ENCODE measurements at regions not wholly inside any gene's neighbourhood (a gene's known extent, or its start where the extent isn't known, plus 50 kb on each side); places are given as distances from the start of the nearest gene placed in this dataset.
"Not testable (repeated sequence)": the region's sequence is repeated elsewhere in the genome, so short reads cannot be mapped to it uniquely, and the experiment has no call there.

GRCh38 chr12:63397807-63398206 is 246.8 kb upstream of the AVPR1A start:
- H3K27me3 Mint-ChIP-seq = peaks cover 2% of the 10 kb centered on the region
- H3K27ac Mint-ChIP-seq = no peak overlapping the region
- H3K4me1 Mint-ChIP-seq = no peaks in the 10 kb centered on the region
- H3K9me3 Mint-ChIP-seq = peaks cover 3% of the 10 kb centered on the region
- ATAC-seq (ENCODE audit: low read depth) = no peak
- no peak for DNase-seq (ENCODE audit: low spot score in 2 of 2)
- no peak overlapping the region for H3K4me3 Mint-ChIP-seq
- no peaks in the 10 kb centered on the region for H3K36me3 Mint-ChIP-seq

GRCh38 chr12:63396135-63396534 is 245.1 kb upstream of the AVPR1A start:
- H3K27ac Mint-ChIP-seq = no peak overlapping the region
- no peaks in the 10 kb centered on the region for H3K36me3 Mint-ChIP-seq
- no peaks in the 10 kb centered on the region for H3K4me1 Mint-ChIP-seq
- DNase-seq (ENCODE audit: low spot score in 2 of 2) (no peak), ATAC-seq (ENCODE audit: low read depth) (no peak)
- peaks cover 3% of the 10 kb centered on the region for H3K9me3 Mint-ChIP-seq
- peaks cover 4% of the 10 kb centered on the region for H3K27me3 Mint-ChIP-seq
- H3K4me3 Mint-ChIP-seq = no peak overlapping the region

GRCh38 chr12:63394983-63395382 is 244.0 kb upstream of the AVPR1A start:
- H3K36me3 Mint-ChIP-seq = no peaks in the 10 kb centered on the region
- peaks cover 3% of the 10 kb centered on the region for H3K9me3 Mint-ChIP-seq
- H3K27me3 Mint-ChIP-seq = peaks cover 4% of the 10 kb centered on the region
- ATAC-seq (ENCODE audit: low read depth) (no peak), DNase-seq (ENCODE audit: low spot score in 2 of 2) (no peak)
- no peak overlapping the region for H3K27ac Mint-ChIP-seq
- H3K4me3 Mint-ChIP-seq = no peak overlapping the region
- H3K4me1 Mint-ChIP-seq = no peaks in the 10 kb centered on the region

- Mint-ChIP-seq H3K9me3 (peaks cover 3% of the 10 kb centered on the region), H3K27me3 (peaks cover 4% of the 10 kb centered on the region), H3K27ac (no peak overlapping the region), H3K4me1 (no peaks in the 10 kb centered on the region), H3K36me3 (no peaks in the 10 kb centered on the region), H3K4me3 (no peak overlapping the region)
- ATAC-seq (ENCODE audit: low read depth) (no peak), DNase-seq (ENCODE audit: low spot score in 2 of 2) (no peak)
Measured at GRCh38 chr12:63394349-63394748, 243.3 kb upstream of the AVPR1A start.

GRCh38 chr12:63389211-63389610 is 238.2 kb upstream of the AVPR1A start:
- DNase-seq (ENCODE audit: low spot score in 2 of 2) = no peak
- H3K36me3 Mint-ChIP-seq = no peaks in the 10 kb centered on the region
- ATAC-seq (ENCODE audit: low read depth) = no peak
- no peak overlapping the region for H3K27ac Mint-ChIP-seq
- no peaks in the 10 kb centered on the region for H3K4me1 Mint-ChIP-seq
- no peak overlapping the region for H3K4me3 Mint-ChIP-seq
- H3K27me3 Mint-ChIP-seq = peaks cover 2% of the 10 kb centered on the region
- H3K9me3 Mint-ChIP-seq = no peaks in the 10 kb centered on the region

- no peaks in the 10 kb centered on the region for H3K4me1 Mint-ChIP-seq
- no peak overlapping the region for H3K27ac Mint-ChIP-seq
- H3K36me3 Mint-ChIP-seq = no peaks in the 10 kb centered on the region
Measured at GRCh38 chr12:63387771-63388170, 236.8 kb upstream of the AVPR1A start.

GRCh38 chr12:63382930-63383329 is 231.9 kb upstream of the AVPR1A start:
- Mint-ChIP-seq H3K4me3 (no peak overlapping the region), H3K4me1 (no peaks in the 10 kb centered on the region), H3K9me3 (peaks cover 2% of the 10 kb centered on the region), H3K36me3 (no peaks in the 10 kb centered on the region), H3K27me3 (no peaks in the 10 kb centered on the region), H3K27ac (no peak overlapping the region)
- DNase-seq (ENCODE audit: low spot score in 2 of 2) (no peak), ATAC-seq (ENCODE audit: low read depth) (no peak)

More at GRCh38 chr12:63387771-63388170, 236.8 kb upstream of the AVPR1A start:
- peaks cover 2% of the 10 kb centered on the region for H3K27me3 Mint-ChIP-seq
- no peak for ATAC-seq (ENCODE audit: low read depth)
- no peak overlapping the region for H3K4me3 Mint-ChIP-seq
- DNase-seq (ENCODE audit: low spot score in 2 of 2) = no peak
- H3K9me3 Mint-ChIP-seq = no peaks in the 10 kb centered on the region

- H3K36me3 Mint-ChIP-seq = no peaks in the 10 kb centered on the region
- no peak overlapping the region for H3K4me3 Mint-ChIP-seq
- H3K27me3 Mint-ChIP-seq = no peaks in the 10 kb centered on the region
- no peak for DNase-seq (ENCODE audit: low spot score in 2 of 2)
- H3K9me3 Mint-ChIP-seq = peaks cover 7% of the 10 kb centered on the region
- no peak for ATAC-seq (ENCODE audit: low read depth)
- H3K27ac Mint-ChIP-seq = no peak overlapping the region
- no peaks in the 10 kb centered on the region for H3K4me1 Mint-ChIP-seq
Measured at GRCh38 chr12:63362791-63363190, 211.8 kb upstream of the AVPR1A start.

GRCh38 chr12:63362166-63362565 is 211.2 kb upstream of the AVPR1A start:
- peaks cover 7% of the 10 kb centered on the region for H3K9me3 Mint-ChIP-seq
- H3K4me3 Mint-ChIP-seq = no peak overlapping the region
- no peaks in the 10 kb centered on the region for H3K36me3 Mint-ChIP-seq
- H3K4me1 Mint-ChIP-seq = no peaks in the 10 kb centered on the region
- ATAC-seq (ENCODE audit: low read depth) = no peak
- DNase-seq (ENCODE audit: low spot score in 2 of 2) = no peak
- no peaks in the 10 kb centered on the region for H3K27me3 Mint-ChIP-seq
- H3K27ac Mint-ChIP-seq = no peak overlapping the region

- DNase-seq (ENCODE audit: low spot score in 2 of 2) (no peak), ATAC-seq (ENCODE audit: low read depth) (no peak)
- Mint-ChIP-seq H3K36me3 (no peaks in the 10 kb centered on the region), H3K27me3 (no peaks in the 10 kb centered on the region), H3K9me3 (peaks cover 4% of the 10 kb centered on the region), H3K4me1 (no peaks in the 10 kb centered on the region), H3K4me3 (no peak overlapping the region), H3K27ac (no peak overlapping the region)
Measured at GRCh38 chr12:63354969-63355368, 204.0 kb upstream of the AVPR1A start.

GRCh38 chr12:63353559-63353958 is 202.6 kb upstream of the AVPR1A start:
- no peaks in the 10 kb centered on the region for H3K4me1 Mint-ChIP-seq
- H3K27ac Mint-ChIP-seq = no peak overlapping the region
- no peak overlapping the region for H3K4me3 Mint-ChIP-seq
- H3K9me3 Mint-ChIP-seq = peaks cover 1% of the 10 kb centered on the region
- DNase-seq (ENCODE audit: low spot score in 2 of 2) (no peak), ATAC-seq (ENCODE audit: low read depth) (no peak)
- no peaks in the 10 kb centered on the region for H3K36me3 Mint-ChIP-seq
- H3K27me3 Mint-ChIP-seq = no peaks in the 10 kb centered on the region

- no peaks in the 10 kb centered on the region for H3K9me3 Mint-ChIP-seq
- H3K27me3 Mint-ChIP-seq = no peaks in the 10 kb centered on the region
- no peaks in the 10 kb centered on the region for H3K4me1 Mint-ChIP-seq
- H3K27ac Mint-ChIP-seq = no peak overlapping the region
- no peaks in the 10 kb centered on the region for H3K36me3 Mint-ChIP-seq
- H3K4me3 Mint-ChIP-seq = no peak overlapping the region
- DNase-seq (ENCODE audit: low spot score in 2 of 2) (no peak), ATAC-seq (ENCODE audit: low read depth) (no peak)
Measured at GRCh38 chr12:63351370-63351769, 200.4 kb upstream of the AVPR1A start.

- H3K4me3 Mint-ChIP-seq = no peak overlapping the region
- no peaks in the 10 kb centered on the region for H3K36me3 Mint-ChIP-seq
- DNase-seq (ENCODE audit: low spot score in 2 of 2) = no peak
- no peaks in the 10 kb centered on the region for H3K4me1 Mint-ChIP-seq
- no peak for ATAC-seq (ENCODE audit: low read depth)
- H3K9me3 Mint-ChIP-seq = no peaks in the 10 kb centered on the region
- H3K27me3 Mint-ChIP-seq = no peaks in the 10 kb centered on the region
- H3K27ac Mint-ChIP-seq = no peak overlapping the region
Measured at GRCh38 chr12:63348556-63348955, 197.6 kb upstream of the AVPR1A start.

- not testable (repeated sequence) for H3K4me1 Mint-ChIP-seq; H3K4me3 Mint-ChIP-seq; H3K27me3 Mint-ChIP-seq; H3K36me3 Mint-ChIP-seq; DNase-seq (ENCODE audit: low spot score in 2 of 2); ATAC-seq (ENCODE audit: low read depth); H3K27ac Mint-ChIP-seq
- H3K9me3 Mint-ChIP-seq = peaks cover 16% of the 10 kb centered on the region
Measured at GRCh38 chr12:63337158-63337557, 186.2 kb upstream of the AVPR1A start.

GRCh38 chr12:63326260-63326659 is 175.3 kb upstream of the AVPR1A start:
- H3K27me3 Mint-ChIP-seq = no peaks in the 10 kb centered on the region
- no peak for ATAC-seq (ENCODE audit: low read depth)
- no peaks in the 10 kb centered on the region for H3K4me1 Mint-ChIP-seq
- H3K4me3 Mint-ChIP-seq = no peak overlapping the region
- H3K9me3 Mint-ChIP-seq = peaks cover 2% of the 10 kb centered on the region
- no peaks in the 10 kb centered on the region for H3K36me3 Mint-ChIP-seq
- no peak overlapping the region for H3K27ac Mint-ChIP-seq
- DNase-seq (ENCODE audit: low spot score in 2 of 2) = no peak

GRCh38 chr12:63325757-63326156 is 174.8 kb upstream of the AVPR1A start:
- Mint-ChIP-seq H3K9me3 (peaks cover 2% of the 10 kb centered on the region), H3K36me3 (no peaks in the 10 kb centered on the region), H3K27ac (no peak overlapping the region), H3K4me3 (no peak overlapping the region), H3K4me1 (no peaks in the 10 kb centered on the region), H3K27me3 (no peaks in the 10 kb centered on the region)
- DNase-seq (ENCODE audit: low spot score in 2 of 2) (no peak), ATAC-seq (ENCODE audit: low read depth) (no peak)

All from memory B cell (primary cell).